Gastroesophageal sphincter (tissue), 3 donors: ENCODE measurements at regions not wholly inside any gene's neighbourhood (a gene's known extent, or its start where the extent isn't known, plus 50 kb on each side); places are given as distances from the start of the nearest gene placed in this dataset.

Experiments
- EP300 ChIP-seq: sonication (generic); formaldehyde crosslinking; IDR thresholded peaks from one replicate; pipeline ENCODE4 v1.6.1; 2017; ENCODE audit warnings: antibody characterized with exemption, mild to moderate bottlenecking
- POLR2A ChIP-seq, 2 donors: fragments of 450-650 bp; IDR thresholded peaks; one replicate each; pipeline ENCODE4 v1.6.1; 2017; ENCODE audit warnings: antibody characterized with exemption in 2 of 2, mild to moderate bottlenecking in 2 of 2, moderate library complexity in 1 of 2
- POLR2AphosphoS5 ChIP-seq: sonication (generic); formaldehyde crosslinking; IDR thresholded peaks from one replicate; pipeline ENCODE4 v1.6.1; 2017; ENCODE audit warnings: antibody characterized with exemption
- TF ChIP-seq, protein P1 (sequence below), 4 experiments: fragments of 200-600 bp in 2 of 4; fragments of 450-650 bp in 2 of 4; sonication (generic) in 1 of 4; IDR thresholded peaks; one replicate each; pipeline ENCODE4 v1.5.1; 2017 to 2019; ENCODE audit warnings: antibody characterized with exemption in 4 of 4, mild to moderate bottlenecking in 2 of 4, moderate library complexity in 2 of 4

DNA sequence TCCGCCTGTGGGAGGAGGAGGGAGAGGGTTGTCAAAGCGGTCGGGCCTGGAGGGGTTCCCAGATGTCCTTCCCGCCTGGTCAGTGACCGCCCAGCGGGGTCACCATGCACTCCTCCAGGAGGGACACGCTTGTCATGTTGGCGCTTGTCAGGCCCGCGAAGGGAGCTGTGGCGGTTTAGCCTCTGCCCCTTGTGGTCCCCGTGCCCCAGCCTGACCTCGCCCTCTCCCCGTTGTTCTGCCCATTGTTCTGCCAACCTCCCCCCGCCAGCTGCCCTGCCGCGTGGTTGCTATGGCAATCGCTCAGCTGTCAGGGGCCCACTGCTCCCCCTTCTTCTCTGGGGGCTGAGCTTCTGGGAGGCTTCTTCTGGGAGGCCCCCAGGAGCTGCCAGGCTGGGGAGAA is 146.4 kb upstream of the CIBAR2 start:
- TF ChIP-seq, protein P1, sequence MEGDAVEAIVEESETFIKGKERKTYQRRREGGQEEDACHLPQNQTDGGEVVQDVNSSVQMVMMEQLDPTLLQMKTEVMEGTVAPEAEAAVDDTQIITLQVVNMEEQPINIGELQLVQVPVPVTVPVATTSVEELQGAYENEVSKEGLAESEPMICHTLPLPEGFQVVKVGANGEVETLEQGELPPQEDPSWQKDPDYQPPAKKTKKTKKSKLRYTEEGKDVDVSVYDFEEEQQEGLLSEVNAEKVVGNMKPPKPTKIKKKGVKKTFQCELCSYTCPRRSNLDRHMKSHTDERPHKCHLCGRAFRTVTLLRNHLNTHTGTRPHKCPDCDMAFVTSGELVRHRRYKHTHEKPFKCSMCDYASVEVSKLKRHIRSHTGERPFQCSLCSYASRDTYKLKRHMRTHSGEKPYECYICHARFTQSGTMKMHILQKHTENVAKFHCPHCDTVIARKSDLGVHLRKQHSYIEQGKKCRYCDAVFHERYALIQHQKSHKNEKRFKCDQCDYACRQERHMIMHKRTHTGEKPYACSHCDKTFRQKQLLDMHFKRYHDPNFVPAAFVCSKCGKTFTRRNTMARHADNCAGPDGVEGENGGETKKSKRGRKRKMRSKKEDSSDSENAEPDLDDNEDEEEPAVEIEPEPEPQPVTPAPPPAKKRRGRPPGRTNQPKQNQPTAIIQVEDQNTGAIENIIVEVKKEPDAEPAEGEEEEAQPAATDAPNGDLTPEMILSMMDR (IDR thresholded peaks at IDR 0.05): no peak
- no peak for TF ChIP-seq POLR2A (IDR thresholded peaks at IDR 0.05)
- TF ChIP-seq POLR2AphosphoS5: no peak
- TF ChIP-seq EP300: no peak
